OCI-LY1 (cell line): ENCODE measurements at regions not wholly inside any gene's neighbourhood (a gene's known extent, or its start where the extent isn't known, plus 50 kb on each side); places are given as distances from the start of the nearest gene placed in this dataset.

ENCODE experiments used
- H2AFZ ChIP-seq: fragments of 200-600 bp; sonication (generic), shearing (Covaris generic); 2 replicates; pipeline ENCODE4 v1.6.0; 2014; ENCODE audit warnings: antibody characterized with exemption, mild to moderate bottlenecking, low read length
- H3F3A ChIP-seq: fragments of 200-600 bp; sonication (generic), shearing (Covaris generic); 2 replicates; pipeline ENCODE4 v1.6.0; 2014; ENCODE audit warnings: mild to moderate bottlenecking, antibody characterized with exemption, low read length, moderate library complexity; ENCODE audit not compliant: insufficient read depth
- H3K27ac ChIP-seq: fragments of 200-600 bp; sonication (generic); 2 replicates; pipeline ENCODE4 v1.5.1; 2014; ENCODE audit warnings: low read length, mixed run types, mild to moderate bottlenecking, low read depth; ENCODE audit not compliant: poor library complexity, severe bottlenecking
- H3K27me3 ChIP-seq: fragments of 200-600 bp; sonication (generic); 2 replicates; pipeline ENCODE4 v1.6.0; 2014; ENCODE audit warnings: antibody characterized with exemption, mild to moderate bottlenecking, low read length, moderate library complexity; ENCODE audit not compliant: insufficient read depth
- H3K36me3 ChIP-seq: fragments of 200-600 bp; sonication (generic); 2 replicates; pipeline ENCODE4 v1.6.1; 2014; ENCODE audit warnings: mild to moderate bottlenecking, antibody characterized with exemption, low read length, moderate library complexity, mixed read lengths; ENCODE audit not compliant: insufficient read depth
- H3K4me1 ChIP-seq: fragments of 200-600 bp; sonication (generic); 2 replicates; pipeline ENCODE4 v1.5.1; 2014; ENCODE audit warnings: mild to moderate bottlenecking, low read length, moderate library complexity; ENCODE audit not compliant: insufficient read depth, severe bottlenecking
- H3K4me2 ChIP-seq: fragments of 200-600 bp; sonication (generic), shearing (Covaris generic); 2 replicates; pipeline ENCODE4 v1.6.1; 2014; ENCODE audit warnings: low read length
- H3K4me3 ChIP-seq: fragments of 200-600 bp; sonication (generic); 2 replicates; pipeline ENCODE4 v1.5.1; 2014; ENCODE audit warnings: low read length, low read depth, mild to moderate bottlenecking, mixed read lengths; ENCODE audit not compliant: poor library complexity, severe bottlenecking
- H3K79me2 ChIP-seq: fragments of 200-600 bp; shearing (Covaris generic); 2 replicates; pipeline ENCODE4 v1.6.1; 2016; ENCODE audit warnings: mixed run types, low read length, mixed read lengths; ENCODE audit not compliant: insufficient read depth
- H3K9ac ChIP-seq: fragments of 200-600 bp; sonication (generic), shearing (Covaris generic); 2 replicates; pipeline ENCODE4 v1.6.1; 2014; ENCODE audit warnings: mild to moderate bottlenecking, low read length, mixed read lengths
- H3K9me2 ChIP-seq: fragments of 200-600 bp; sonication (generic), shearing (Covaris generic); 2 replicates; pipeline ENCODE4 v1.6.1; 2014; ENCODE audit warnings: low read depth, mild to moderate bottlenecking, low read length, mixed read lengths
- H3K9me3 ChIP-seq: fragments of 200-600 bp; shearing (Covaris generic); 2 replicates; pipeline ENCODE4 v1.6.1; 2014; ENCODE audit warnings: low read length, mixed read lengths
- H4K20me1 ChIP-seq: fragments of 200-600 bp; sonication (generic), shearing (Covaris generic); 2 replicates; pipeline ENCODE4 v1.6.0; 2016; ENCODE audit warnings: mild to moderate bottlenecking, low read length; ENCODE audit not compliant: insufficient read depth
- EZH2 ChIP-seq: fragments of 200-600 bp; sonication (generic), shearing (Covaris generic); IDR thresholded peaks from 2 replicates; pipeline ENCODE4 v1.8.0; 2017; ENCODE audit warnings: borderline replicate concordance, mixed run types, mild to moderate bottlenecking, antibody characterized with exemption, low read length, moderate library complexity, mixed read lengths
- TF ChIP-seq, protein P1 (sequence below): fragments of 200-600 bp; sonication (generic), shearing (Covaris generic); IDR thresholded peaks from 2 replicates; pipeline ENCODE4 v1.5.1; 2017; ENCODE audit warnings: mild to moderate bottlenecking, antibody characterized with exemption, low read length, moderate library complexity, mixed read lengths

- no peaks in the 10 kb centered on the region for H3K9me3 ChIP-seq
- H3K9me2 ChIP-seq = no peaks in the 10 kb centered on the region
- no peaks in the 10 kb centered on the region for H3K36me3 ChIP-seq
- H3K79me2 ChIP-seq = no peaks in the 10 kb centered on the region
- no peak for TF ChIP-seq EZH2
- TF ChIP-seq, protein P1, sequence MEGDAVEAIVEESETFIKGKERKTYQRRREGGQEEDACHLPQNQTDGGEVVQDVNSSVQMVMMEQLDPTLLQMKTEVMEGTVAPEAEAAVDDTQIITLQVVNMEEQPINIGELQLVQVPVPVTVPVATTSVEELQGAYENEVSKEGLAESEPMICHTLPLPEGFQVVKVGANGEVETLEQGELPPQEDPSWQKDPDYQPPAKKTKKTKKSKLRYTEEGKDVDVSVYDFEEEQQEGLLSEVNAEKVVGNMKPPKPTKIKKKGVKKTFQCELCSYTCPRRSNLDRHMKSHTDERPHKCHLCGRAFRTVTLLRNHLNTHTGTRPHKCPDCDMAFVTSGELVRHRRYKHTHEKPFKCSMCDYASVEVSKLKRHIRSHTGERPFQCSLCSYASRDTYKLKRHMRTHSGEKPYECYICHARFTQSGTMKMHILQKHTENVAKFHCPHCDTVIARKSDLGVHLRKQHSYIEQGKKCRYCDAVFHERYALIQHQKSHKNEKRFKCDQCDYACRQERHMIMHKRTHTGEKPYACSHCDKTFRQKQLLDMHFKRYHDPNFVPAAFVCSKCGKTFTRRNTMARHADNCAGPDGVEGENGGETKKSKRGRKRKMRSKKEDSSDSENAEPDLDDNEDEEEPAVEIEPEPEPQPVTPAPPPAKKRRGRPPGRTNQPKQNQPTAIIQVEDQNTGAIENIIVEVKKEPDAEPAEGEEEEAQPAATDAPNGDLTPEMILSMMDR = no peak
- H3K4me1 ChIP-seq = no peaks in the 10 kb centered on the region
- no peak overlapping the region for H3K27ac ChIP-seq
- no peaks in the 10 kb centered on the region for H4K20me1 ChIP-seq
- no peaks in the 10 kb centered on the region for H3K27me3 ChIP-seq
- H3K4me3 ChIP-seq = no peak overlapping the region
- H3K4me2 ChIP-seq = no peak overlapping the region
- H3K9ac ChIP-seq = no peak overlapping the region
- no peaks in the 10 kb centered on the region for H3F3A ChIP-seq
- H2AFZ ChIP-seq = no peak overlapping the region
Measured at GRCh38 chr14:101499513-101499912, 61.8 kb upstream of the DIO3 start.

GRCh38 chr14:101500061-101500460 is 61.2 kb upstream of the DIO3 start:
- Histone ChIP-seq H3K4me2 (no peak overlapping the region), H3K9me2 (no peaks in the 10 kb centered on the region), H3K9me3 (no peaks in the 10 kb centered on the region), H4K20me1 (no peaks in the 10 kb centered on the region), H3K4me1 (no peaks in the 10 kb centered on the region), H3K27me3 (no peaks in the 10 kb centered on the region), H3F3A (no peaks in the 10 kb centered on the region), H3K4me3 (no peak overlapping the region), H3K79me2 (no peaks in the 10 kb centered on the region), H3K27ac (no peak overlapping the region), H3K9ac (no peak overlapping the region), H3K36me3 (no peaks in the 10 kb centered on the region), H2AFZ (no peak overlapping the region)
- TF ChIP-seq EZH2 = no peak
- TF ChIP-seq, protein P1 = no peak

DNA sequence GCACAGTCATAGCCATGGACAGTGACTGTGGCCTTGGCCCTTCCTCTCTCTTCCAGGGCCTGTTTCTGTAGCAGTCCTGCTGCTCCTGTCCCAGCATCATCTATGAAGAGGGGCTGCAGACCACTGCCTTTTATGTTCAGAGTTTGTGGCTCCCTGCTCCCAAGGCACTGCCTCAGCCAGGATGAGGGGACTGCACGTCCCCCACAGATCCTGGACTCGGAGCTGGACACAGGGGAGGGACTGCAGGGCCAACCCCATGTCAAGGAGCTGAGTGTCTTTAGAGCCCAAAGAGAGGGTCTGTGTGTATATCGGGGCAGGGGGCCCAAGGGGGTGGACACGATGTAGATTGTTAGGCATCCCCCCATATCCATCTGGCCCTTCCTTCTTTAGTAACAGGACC is 60.6 kb upstream of the DIO3 start:
- H3K9me2 ChIP-seq = no peaks in the 10 kb centered on the region
- TF ChIP-seq, protein P1 = no peak
- no peaks in the 10 kb centered on the region for H3K9me3 ChIP-seq
- no peak overlapping the region for H3K27ac ChIP-seq
- no peaks in the 10 kb centered on the region for H3K36me3 ChIP-seq
- no peak overlapping the region for H2AFZ ChIP-seq
- no peaks in the 10 kb centered on the region for H3K27me3 ChIP-seq
- no peaks in the 10 kb centered on the region for H3K79me2 ChIP-seq
- H3K9ac ChIP-seq = no peak overlapping the region
- H3F3A ChIP-seq = no peaks in the 10 kb centered on the region
- no peaks in the 10 kb centered on the region for H4K20me1 ChIP-seq
- no peak overlapping the region for H3K4me3 ChIP-seq
- no peak overlapping the region for H3K4me2 ChIP-seq
- H3K4me1 ChIP-seq = no peaks in the 10 kb centered on the region
